CD4-positive, alpha-beta T cell (primary cell): ENCODE measurements at regions not wholly inside any gene's neighbourhood (a gene's known extent, or its start where the extent isn't known, plus 50 kb on each side); places are given as distances from the start of the nearest gene placed in this dataset.

ENCODE experiments used
- ATAC-seq: fragments of 200-7000 bp; cut with Tn5 transposase; one replicate; pipeline ENCODE4 v1.10.0; 2022; ENCODE audit warnings: mild to moderate bottlenecking; ENCODE audit not compliant: poor library complexity
- CTCF ChIA-PET: fragments of 350-600 bp; sonication (Branson Sonifier 250); formaldehyde crosslinking; loops from one replicate; lab custom pipeline; 2021; ENCODE audit warnings: antibody characterized with exemption, inconsistent platforms; lab: Charles Lee
- POLR2A ChIA-PET: fragments of 350-600 bp; sonication (Branson Sonifier 250); formaldehyde crosslinking; loops from one replicate; lab custom pipeline; 2021; ENCODE audit warnings: antibody characterized with exemption, inconsistent platforms; lab: Charles Lee
- DNase-seq, 14 experiments: peaks; one replicate each; pipeline ENCODE4 v3.0.0-alpha.2; 2013 to 2020; ENCODE audit warnings: mixed read lengths in 2 of 14
- H3K27ac ChIP-seq, 2 donors: one replicate each; pipeline versions ENCODE4 v1.5.1 to v1.7.0; 2013; ENCODE audit warnings: low read length in 2 of 2, low read depth in 1 of 2, mild to moderate bottlenecking in 1 of 2
- H3K27me3 ChIP-seq, 2 experiments: 1 replicate in 1 of 2; 2 replicates in 1 of 2; pipeline versions ENCODE4 v1.6.1 to v1.7.0; 2013; ENCODE audit warnings: low read length in 2 of 2, control low read depth in 1 of 2, mild to moderate bottlenecking in 1 of 2, moderate library complexity in 1 of 2; ENCODE audit not compliant: insufficient read depth in 2 of 2, control insufficient read depth in 1 of 2
- H3K36me3 ChIP-seq: one replicate; pipeline ENCODE4 v1.6.1; 2013; ENCODE audit warnings: low read length, control low read depth; ENCODE audit not compliant: insufficient read depth
- H3K4me1 ChIP-seq: one replicate; pipeline ENCODE4 v1.6.1; 2013; ENCODE audit warnings: low read length, control low read depth; ENCODE audit not compliant: insufficient read depth
- H3K4me3 ChIP-seq: one replicate; pipeline ENCODE4 v1.5.1; 2013; ENCODE audit warnings: mild to moderate bottlenecking, low read length, moderate library complexity
- H3K9me3 ChIP-seq, 2 experiments: 1 replicate in 1 of 2; 2 replicates in 1 of 2; pipeline versions ENCODE4 v1.6.1 to v1.7.0; 2013; ENCODE audit warnings: low read length in 2 of 2, mild to moderate bottlenecking in 2 of 2, control low read depth in 1 of 2, moderate library complexity in 1 of 2; ENCODE audit not compliant: control insufficient read depth in 1 of 2, insufficient read depth in 1 of 2
- H3K27ac Mint-ChIP-seq: one replicate; pipeline ENCODE4 v1.8.0; 2020; ENCODE audit warnings: mixed read lengths
- H3K27me3 Mint-ChIP-seq: one replicate; pipeline ENCODE4 v1.8.0; 2021; ENCODE audit warnings: mixed read lengths
- H3K36me3 Mint-ChIP-seq: one replicate; pipeline ENCODE4 v1.8.0; 2021; ENCODE audit warnings: low read depth, mixed read lengths
- H3K4me1 Mint-ChIP-seq: one replicate; pipeline ENCODE4 v1.8.0; 2021; ENCODE audit warnings: low read depth, mixed read lengths
- H3K4me3 Mint-ChIP-seq: one replicate; pipeline ENCODE4 v1.8.0; 2020; ENCODE audit warnings: mild to moderate bottlenecking, mixed read lengths
- H3K9me3 Mint-ChIP-seq: one replicate; pipeline ENCODE4 v1.8.0; 2020; ENCODE audit warnings: mixed read lengths
- intact Hi-C, 2 experiments: fragments of 100-400 bp; cut with DNase I in 1 of 2; cut with micrococcal nuclease in 1 of 2; formaldehyde crosslinking; loops; one replicate each; pipeline versions ENCODE4 v1.15.1 to v1.9.0; 2023 to 2025; cut with DNase I, micrococcal nuclease
- TF ChIP-seq, protein P1 (sequence below): fragments of 200-600 bp; IDR thresholded peaks from one replicate; pipeline ENCODE4 v1.8.0; 2022; ENCODE audit warnings: antibody characterized with exemption, mild to moderate bottlenecking

- DNase-seq = no peak
- Mint-ChIP-seq H3K27ac (no peak overlapping the region), H3K27me3 (no peaks in the 10 kb centered on the region), H3K36me3 (no peaks in the 10 kb centered on the region), H3K4me3 (no peak overlapping the region), H3K9me3 (no peaks in the 10 kb centered on the region), H3K4me1 (peaks cover 16% of the 10 kb centered on the region)
- intact Hi-C loops = no loop called here
- Histone ChIP-seq H3K4me3 (no peak overlapping the region), H3K27ac (no peak overlapping the region), H3K4me1 (no peaks in the 10 kb centered on the region), H3K36me3 (no peaks in the 10 kb centered on the region), H3K27me3 (no peaks in the 10 kb centered on the region), H3K9me3 (no peaks in the 10 kb centered on the region)
- TF ChIP-seq, protein P1, sequence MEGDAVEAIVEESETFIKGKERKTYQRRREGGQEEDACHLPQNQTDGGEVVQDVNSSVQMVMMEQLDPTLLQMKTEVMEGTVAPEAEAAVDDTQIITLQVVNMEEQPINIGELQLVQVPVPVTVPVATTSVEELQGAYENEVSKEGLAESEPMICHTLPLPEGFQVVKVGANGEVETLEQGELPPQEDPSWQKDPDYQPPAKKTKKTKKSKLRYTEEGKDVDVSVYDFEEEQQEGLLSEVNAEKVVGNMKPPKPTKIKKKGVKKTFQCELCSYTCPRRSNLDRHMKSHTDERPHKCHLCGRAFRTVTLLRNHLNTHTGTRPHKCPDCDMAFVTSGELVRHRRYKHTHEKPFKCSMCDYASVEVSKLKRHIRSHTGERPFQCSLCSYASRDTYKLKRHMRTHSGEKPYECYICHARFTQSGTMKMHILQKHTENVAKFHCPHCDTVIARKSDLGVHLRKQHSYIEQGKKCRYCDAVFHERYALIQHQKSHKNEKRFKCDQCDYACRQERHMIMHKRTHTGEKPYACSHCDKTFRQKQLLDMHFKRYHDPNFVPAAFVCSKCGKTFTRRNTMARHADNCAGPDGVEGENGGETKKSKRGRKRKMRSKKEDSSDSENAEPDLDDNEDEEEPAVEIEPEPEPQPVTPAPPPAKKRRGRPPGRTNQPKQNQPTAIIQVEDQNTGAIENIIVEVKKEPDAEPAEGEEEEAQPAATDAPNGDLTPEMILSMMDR = no peak
- CTCF ChIA-PET = no interaction called here
- POLR2A ChIA-PET = no interaction called here
- no peak for ATAC-seq
These were observed 52.4 kb upstream of the BCAT1 start for GRCh38 chr12:25001311-25001710.
